Calu3 (cell line): ENCODE measurements at regions not wholly inside any gene's neighbourhood (a gene's known extent, or its start where the extent isn't known, plus 50 kb on each side); places are given as distances from the start of the nearest gene placed in this dataset.

ENCODE experiments used
- BruUV-seq: library from RNA; stranded (reverse); fragments of 400-500 nt; replicated peaks from 2 replicates; lab custom pipeline; 2021; lab: Mats Ljungman, UMichigan
- CTCF ChIA-PET: fragments of 300-600 bp; sonication (Branson Sonifier 250); formaldehyde crosslinking; loops from one replicate; lab custom pipeline; 2022; ENCODE audit warnings: antibody characterized with exemption; lab: Charles Lee
- DNase-seq: peaks from one replicate; pipeline ENCODE4 v3.0.0; 2022
- H3K27ac Mint-ChIP-seq: one replicate; pipeline ENCODE4 v1.8.0; 2022; ENCODE audit warnings: mixed read lengths; ENCODE audit not compliant: unreplicated experiment
- H3K27me3 Mint-ChIP-seq: one replicate; pipeline ENCODE4 v1.8.0; 2022; ENCODE audit warnings: mixed read lengths; ENCODE audit not compliant: unreplicated experiment
- H3K36me3 Mint-ChIP-seq: one replicate; pipeline ENCODE4 v1.8.0; 2022; ENCODE audit warnings: mild to moderate bottlenecking, moderate library complexity, mixed read lengths; ENCODE audit not compliant: insufficient read depth, unreplicated experiment
- H3K4me1 Mint-ChIP-seq: one replicate; pipeline ENCODE4 v1.8.0; 2022; ENCODE audit warnings: mild to moderate bottlenecking, low read depth, mixed read lengths; ENCODE audit not compliant: unreplicated experiment
- H3K4me3 Mint-ChIP-seq: one replicate; pipeline ENCODE4 v1.8.0; 2022; ENCODE audit warnings: mild to moderate bottlenecking, low read depth, moderate library complexity, mixed read lengths; ENCODE audit not compliant: unreplicated experiment
- H3K9me3 Mint-ChIP-seq: one replicate; pipeline ENCODE4 v1.8.0; 2022; ENCODE audit warnings: low read depth, mixed read lengths; ENCODE audit not compliant: unreplicated experiment
- CTCF ChIP-seq: fragments of 200-600 bp; IDR thresholded peaks from one replicate; pipeline ENCODE4 v1.8.0; 2022; ENCODE audit warnings: antibody characterized with exemption; ENCODE audit not compliant: unreplicated experiment
- intact Hi-C: fragments of 100-400 bp; cut with micrococcal nuclease; formaldehyde crosslinking; loops from one replicate; pipeline ENCODE4 v1.10.0; 2022; ENCODE audit not compliant: unreplicated experiment

GRCh38 chr2:19746137-19746600 is 155.6 kb downstream of the TTC32 start:
- CTCF ChIA-PET: interaction anchor here (0.5 to 1.1 kb wide), 6 partner anchors 205 to 398 kb away, joined by 3 to 11 read pairs (median 4); no protein-coding TSS in a partner anchor
- TF ChIP-seq CTCF: no peak
- intact Hi-C loops: loop anchor here (5.0 kb wide), 1 partner anchor 379 kb away; no protein-coding TSS in a partner anchor
- no peak overlapping the region for H3K27ac Mint-ChIP-seq
- no peaks in the 10 kb centered on the region for H3K9me3 Mint-ChIP-seq
- no peak overlapping the region for H3K4me3 Mint-ChIP-seq
- no peak for DNase-seq
- H3K4me1 Mint-ChIP-seq: no peaks in the 10 kb centered on the region
- BruUV-seq: no TSS peak
- no peaks in the 10 kb centered on the region for H3K36me3 Mint-ChIP-seq
- peaks cover 15% of the 10 kb centered on the region for H3K27me3 Mint-ChIP-seq

GRCh38 chr2:19745318-19746136 is 156.3 kb downstream of the TTC32 start:
- no peak for DNase-seq
- no peak for TF ChIP-seq CTCF
- no peaks in the 10 kb centered on the region for H3K9me3 Mint-ChIP-seq
- H3K4me1 Mint-ChIP-seq: no peaks in the 10 kb centered on the region
- no peak overlapping the region for H3K4me3 Mint-ChIP-seq
- H3K27ac Mint-ChIP-seq: no peak overlapping the region
- H3K36me3 Mint-ChIP-seq: no peaks in the 10 kb centered on the region
- intact Hi-C loops: loop anchor here (5.0 kb wide), 1 partner anchor 378 kb away; no protein-coding TSS in a partner anchor
- peaks cover 9% of the 10 kb centered on the region for H3K27me3 Mint-ChIP-seq
- no TSS peak for BruUV-seq
- CTCF ChIA-PET: interaction anchor here (1.1 kb wide), 1 partner anchor 376 kb away, joined by 11 read pairs; no protein-coding TSS in a partner anchor

GRCh38 chr2:19744456-19745199 is 157.2 kb downstream of the TTC32 start:
- H3K4me1 Mint-ChIP-seq: no peaks in the 10 kb centered on the region
- H3K27ac Mint-ChIP-seq: no peak overlapping the region
- BruUV-seq: no TSS peak
- CTCF ChIA-PET: no interaction called here
- H3K27me3 Mint-ChIP-seq: peaks cover under 1% of the 10 kb centered on the region
- H3K9me3 Mint-ChIP-seq: no peaks in the 10 kb centered on the region
- intact Hi-C loops: loop anchor here (5.0 kb wide), 1 partner anchor 377 kb away; no protein-coding TSS in a partner anchor
- TF ChIP-seq CTCF: no peak
- H3K4me3 Mint-ChIP-seq: no peak overlapping the region
- DNase-seq: no peak
- no peaks in the 10 kb centered on the region for H3K36me3 Mint-ChIP-seq

- no peak for DNase-seq
- TF ChIP-seq CTCF: no peak
- intact Hi-C loops: no loop called here
- no peaks in the 10 kb centered on the region for H3K9me3 Mint-ChIP-seq
- H3K36me3 Mint-ChIP-seq: no peaks in the 10 kb centered on the region
- CTCF ChIA-PET: no interaction called here
- no peak overlapping the region for H3K4me3 Mint-ChIP-seq
- H3K4me1 Mint-ChIP-seq: no peaks in the 10 kb centered on the region
- no peak overlapping the region for H3K27ac Mint-ChIP-seq
- BruUV-seq: no TSS peak
- no peaks in the 10 kb centered on the region for H3K27me3 Mint-ChIP-seq
Measured at GRCh38 chr2:19743641-19744040, 158.1 kb downstream of the TTC32 start.
